SK-N-SH (cell line): ENCODE measurements at regions not wholly inside any gene's neighbourhood (a gene's known extent, or its start where the extent isn't known, plus 50 kb on each side); places are given as distances from the start of the nearest gene placed in this dataset.

ENCODE experiments used
- CTCF ChIP-seq: fragments of 200-600 bp; sonication (generic); IDR thresholded peaks from 2 replicates; pipeline ENCODE4 v1.6.1; 2017; ENCODE audit warnings: antibody characterized with exemption, mild to moderate bottlenecking, moderate library complexity
- FOXM1 ChIP-seq: IDR thresholded peaks from 2 replicates; pipeline ENCODE4 v1.4.0; 2012; ENCODE audit warnings: low read depth, mild to moderate bottlenecking
- NFIC ChIP-seq: IDR thresholded peaks from 2 replicates; pipeline ENCODE4 v1.4.0; 2012; ENCODE audit warnings: borderline replicate concordance
- YY1 ChIP-seq: IDR thresholded peaks from 2 replicates; pipeline ENCODE4 v1.4.0; 2012; ENCODE audit warnings: low read depth, mild to moderate bottlenecking

GRCh38 chr1:79259390-79260336, 253.1 kb upstream of the ADGRL4 start:
- TF ChIP-seq CTCF: peak; percentile 77
- TF ChIP-seq FOXM1: no peak
- no peak for TF ChIP-seq NFIC
- TF ChIP-seq YY1: no peak
